Loucy (cell line): ENCODE measurements at regions not wholly inside any gene's neighbourhood (a gene's known extent, or its start where the extent isn't known, plus 50 kb on each side); places are given as distances from the start of the nearest gene placed in this dataset.
"Not testable (repeated sequence)": the region's sequence is repeated elsewhere in the genome, so short reads cannot be mapped to it uniquely, and the experiment has no call there.

Source experiments
- EZH2phosphoT487 ChIP-seq: fragments of 200-600 bp; IDR thresholded peaks from 2 replicates; pipeline ENCODE4 v1.6.1; 2018; ENCODE audit warnings: antibody characterized with exemption, mild to moderate bottlenecking, moderate library complexity, borderline replicate concordance
- TF ChIP-seq, protein P1 (sequence below): fragments of 200-600 bp; sonication (generic); conservative IDR thresholded peaks from 2 replicates; pipeline ENCODE4 v1.5.1; 2014; ENCODE audit warnings: mild to moderate bottlenecking, antibody characterized with exemption, low read length

DNA sequence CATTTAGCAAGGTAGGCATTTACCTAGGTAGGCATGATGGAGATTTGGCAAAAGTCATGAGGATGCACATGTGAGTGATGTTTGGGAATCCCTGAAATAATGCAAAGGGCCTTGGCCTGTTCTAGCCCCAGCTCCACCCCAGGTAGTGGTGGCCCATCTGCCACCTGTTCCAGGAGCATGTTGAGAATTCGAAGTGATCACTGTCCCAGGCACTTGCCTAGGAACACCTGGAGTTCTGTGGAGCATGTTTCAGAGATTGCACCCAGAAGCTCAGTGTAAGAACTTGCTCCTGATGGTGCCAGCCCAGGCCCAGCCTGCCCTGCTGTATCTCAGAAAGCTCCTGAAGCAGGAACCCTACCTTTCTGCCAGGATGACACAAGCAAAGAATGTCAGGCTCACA, 211.6 kb upstream of the ZNF469 start:
- TF ChIP-seq, protein P1, sequence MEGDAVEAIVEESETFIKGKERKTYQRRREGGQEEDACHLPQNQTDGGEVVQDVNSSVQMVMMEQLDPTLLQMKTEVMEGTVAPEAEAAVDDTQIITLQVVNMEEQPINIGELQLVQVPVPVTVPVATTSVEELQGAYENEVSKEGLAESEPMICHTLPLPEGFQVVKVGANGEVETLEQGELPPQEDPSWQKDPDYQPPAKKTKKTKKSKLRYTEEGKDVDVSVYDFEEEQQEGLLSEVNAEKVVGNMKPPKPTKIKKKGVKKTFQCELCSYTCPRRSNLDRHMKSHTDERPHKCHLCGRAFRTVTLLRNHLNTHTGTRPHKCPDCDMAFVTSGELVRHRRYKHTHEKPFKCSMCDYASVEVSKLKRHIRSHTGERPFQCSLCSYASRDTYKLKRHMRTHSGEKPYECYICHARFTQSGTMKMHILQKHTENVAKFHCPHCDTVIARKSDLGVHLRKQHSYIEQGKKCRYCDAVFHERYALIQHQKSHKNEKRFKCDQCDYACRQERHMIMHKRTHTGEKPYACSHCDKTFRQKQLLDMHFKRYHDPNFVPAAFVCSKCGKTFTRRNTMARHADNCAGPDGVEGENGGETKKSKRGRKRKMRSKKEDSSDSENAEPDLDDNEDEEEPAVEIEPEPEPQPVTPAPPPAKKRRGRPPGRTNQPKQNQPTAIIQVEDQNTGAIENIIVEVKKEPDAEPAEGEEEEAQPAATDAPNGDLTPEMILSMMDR: not testable (repeated sequence)
- not testable (repeated sequence) for TF ChIP-seq EZH2phosphoT487
